ENCODE measurements at regions not wholly inside any gene's neighbourhood (a gene's known extent, or its start where the extent isn't known, plus 50 kb on each side); places are given as distances from the start of the nearest gene placed in this dataset.
A peak's percentile ranks its signal among the peaks of the same experiment; 100 is the strongest.

- H2BK12ac ChIP-seq (ENCODE audit: insufficient read length, low read depth, low read length): no peak overlapping the region
- no peaks in the 10 kb centered on the region for H3K9me3 ChIP-seq (ENCODE audit: control insufficient read depth, low read depth, low read length)
- no peaks in the 10 kb centered on the region for H4K20me1 ChIP-seq (ENCODE audit: control insufficient read depth, insufficient read depth, insufficient read length)
- no peak overlapping the region for H3T11ph ChIP-seq (ENCODE audit: low read length)
- peak overlapping the region in 2 of 3 experiments; percentile 30 to 41; a peak in 4 of 7 replicates for H3K27ac Mint-ChIP-seq
- peaks cover 20 to 22% of the 10 kb centered on the region in 2 experiments for H3K4me1 Mint-ChIP-seq
- H3K4ac ChIP-seq (ENCODE audit: low read depth, low read length): no peak overlapping the region
- H3K23me2 ChIP-seq (ENCODE audit: insufficient read length, low read depth, low read length, poor library complexity, severe bottlenecking): no peaks in the 10 kb centered on the region
- H3K4me3 Mint-ChIP-seq: no peak overlapping the region
- no peak overlapping the region for H2BK120ac ChIP-seq (ENCODE audit: low read depth, low read length, poor library complexity, severe bottlenecking)
- no peak overlapping the region for H3K9ac ChIP-seq (ENCODE audit: extremely low read depth, insufficient read length, low read length)
- H3K79me1 ChIP-seq (ENCODE audit: insufficient read depth, low read depth, low read length, poor library complexity, severe bottlenecking): no peaks in the 10 kb centered on the region
- H2BK20ac ChIP-seq (ENCODE audit: low read depth, low read length, poor library complexity, severe bottlenecking): no peak overlapping the region
- no peak overlapping the region for H2AK5ac ChIP-seq (ENCODE audit: insufficient read length, low read length)
- no peak overlapping the region for H3K4me2 ChIP-seq (ENCODE audit: insufficient read depth, insufficient read length, low read length)
- H2BK5ac ChIP-seq (ENCODE audit: insufficient read length, low read length): no peak overlapping the region
- H3K27me3 Mint-ChIP-seq (ENCODE audit: low read depth): 0 out of 2 replicates have a peak, but pooled peaks cover 2% of the 10 kb centered on the region
- no peak overlapping the region for H3K18ac ChIP-seq (ENCODE audit: insufficient read length, low read depth, low read length)
- no peak for DNase-seq
- WGBS (ENCODE audit: extremely low coverage, insufficient read length, low lambda C conversion rate): no CpG with 5 or more reads among the region's 15 CpGs
- H4K5ac ChIP-seq (ENCODE audit: insufficient read length, low read depth, low read length): no peak overlapping the region
- no peak overlapping the region for H3K14ac ChIP-seq (ENCODE audit: insufficient read depth, low read length)
- no peak overlapping the region for H3K56ac ChIP-seq (ENCODE audit: insufficient read length, low read depth, low read length)
- H2AFZ ChIP-seq (ENCODE audit: low read length): no peak overlapping the region
- H3K79me2 ChIP-seq (ENCODE audit: insufficient read depth, low read length): no peaks in the 10 kb centered on the region
- no peaks in the 10 kb centered on the region for H3K27me3 ChIP-seq (ENCODE audit: insufficient read depth, low read length)
- no peak overlapping the region for H3K27ac ChIP-seq (ENCODE audit: insufficient read length, low read depth, low read length)
- no peak overlapping the region for H4K8ac ChIP-seq (replicated peaks; ENCODE audit: insufficient read length, low read depth, low read length)
- H3K4me1 ChIP-seq (ENCODE audit: insufficient read depth, low read length): no peaks in the 10 kb centered on the region
- no peak for TF ChIP-seq CTCF (conservative IDR thresholded peaks at IDR 0.05)
- H4K91ac ChIP-seq (ENCODE audit: insufficient read length, low read depth, low read length): no peak overlapping the region
- H3K9me3 Mint-ChIP-seq: peaks cover 3 to 5% of the 10 kb centered on the region in 2 experiments; a peak in 1 of 5 replicates
- no peak overlapping the region for H3K23ac ChIP-seq (ENCODE audit: insufficient read length, low read depth, low read length)
- no peak overlapping the region for H2BK15ac ChIP-seq (ENCODE audit: low read depth, low read length)
- H3K36me3 Mint-ChIP-seq (ENCODE audit: insufficient read depth in 1 of 3, low read depth in 3 of 3): peaks cover 0 to 5% (median 0%) of the 10 kb centered on the region in 3 experiments; a peak in 3 of 7 replicates
Measured at GRCh38 chr11:70727899-70728620, 329.7 kb downstream of the CTTN start.
